ENCODE measurements at regions not wholly inside any gene's neighbourhood (a gene's known extent, or its start where the extent isn't known, plus 50 kb on each side); places are given as distances from the start of the nearest gene placed in this dataset.

- TF ChIP-seq POLR2A (IDR thresholded peaks at IDR 0.05; ENCODE audit: borderline replicate concordance, extremely low read depth, insufficient read depth, insufficient read length) (no peak), RAD21 (IDR thresholded peaks at IDR 0.05; ENCODE audit: low read depth) (no peak), CTCF (IDR thresholded peaks at IDR 0.05 in 2 of 3, conservative IDR thresholded peaks at IDR 0.05 in 1 of 3; ENCODE audit: borderline replicate concordance in 1 of 3, insufficient read depth in 1 of 3, low read depth in 2 of 3, low read length in 2 of 3) (no peak), SRF (IDR thresholded peaks at IDR 0.05; ENCODE audit: low read depth) (no peak), SP1 (IDR thresholded peaks at IDR 0.05; ENCODE audit: low read depth) (no peak), YY1 (IDR thresholded peaks at IDR 0.05; ENCODE audit: extremely low read depth, insufficient replicate concordance, low read depth, low read length) (no peak), EZH2 (IDR thresholded peaks at IDR 0.05) (no peak)
Measured at GRCh38 chr7:50848203-50848602, 65.5 kb upstream of the GRB10 start.
